NCI-H146 (cell line): ENCODE measurements at regions not wholly inside any gene's neighbourhood (a gene's known extent, or its start where the extent isn't known, plus 50 kb on each side); places are given as distances from the start of the nearest gene placed in this dataset.

Experiments
- DNase-seq: peaks from one replicate; lab custom pipeline; 2025; lab: John Stamatoyannopoulos, UW

GRCh38 chr12:13595536-13596443, 385.6 kb downstream of the GRIN2B start:
- no peak for DNase-seq

GRCh38 chr12:13594731-13595514, 386.5 kb downstream of the GRIN2B start:
- DNase-seq, result no peak

- DNase-seq, result no peak
Observed at GRCh38 chr12:13592063-13592942, 389.1 kb downstream of the GRIN2B start.

- DNase-seq, result no peak
Observed at GRCh38 chr12:13591488-13591887, 389.9 kb downstream of the GRIN2B start.

GRCh38 chr12:13591059-13591458, 390.3 kb downstream of the GRIN2B start:
- no peak for DNase-seq

- DNase-seq, result no peak
Observed at GRCh38 chr12:13588574-13588973, 392.0 kb downstream of the EMP1 start.

GRCh38 chr12:13587721-13588390, 391.3 kb downstream of the EMP1 start:
- no peak for DNase-seq

GRCh38 chr12:13586361-13586760, 389.8 kb downstream of the EMP1 start:
- no peak for DNase-seq

- no peak for DNase-seq
Observed at GRCh38 chr12:13584541-13584940, 388.0 kb downstream of the EMP1 start.

GRCh38 chr12:13583630-13584029, 387.1 kb downstream of the EMP1 start:
- no peak for DNase-seq

GRCh38 chr12:13582421-13582820, 385.9 kb downstream of the EMP1 start:
- no peak for DNase-seq

GRCh38 chr12:13581031-13581430, 384.5 kb downstream of the EMP1 start:
- no peak for DNase-seq

GRCh38 chr12:13580206-13580605, 383.7 kb downstream of the EMP1 start:
- no peak for DNase-seq

GRCh38 chr12:13576935-13577500, 380.5 kb downstream of the EMP1 start:
- no peak for DNase-seq

GRCh38 chr12:13573698-13574321, 377.3 kb downstream of the EMP1 start:
- no peak for DNase-seq

GRCh38 chr12:13571035-13571434, 374.5 kb downstream of the EMP1 start:
- no peak for DNase-seq

- DNase-seq, result no peak
Observed at GRCh38 chr12:13570005-13570694, 373.6 kb downstream of the EMP1 start.

- no peak for DNase-seq
Observed at GRCh38 chr12:13566292-13566691, 369.8 kb downstream of the EMP1 start.

GRCh38 chr12:13564266-13564810, 367.8 kb downstream of the EMP1 start:
- no peak for DNase-seq

GRCh38 chr12:13563743-13564125, 367.2 kb downstream of the EMP1 start:
- no peak for DNase-seq
